ENCODE measurements at regions not wholly inside any gene's neighbourhood (a gene's known extent, or its start where the extent isn't known, plus 50 kb on each side); places are given as distances from the start of the nearest gene placed in this dataset.

GRCh38 chr17:73760439-73760758, 116.2 kb upstream of the SDK2 start:
- TF ChIP-seq BRCA1 (IDR thresholded peaks at IDR 0.05) (no peak), BRCA1 (CRISPR knock-in tag; IDR thresholded peaks at IDR 0.05) (no peak), JUN (IDR thresholded peaks at IDR 0.05; ENCODE audit: borderline replicate concordance, low read depth, low read length) (no peak), JUN (CRISPR knock-in tag; IDR thresholded peaks at IDR 0.05; ENCODE audit: borderline replicate concordance) (no peak), REST (IDR thresholded peaks at IDR 0.05; ENCODE audit: borderline replicate concordance) (no peak), REST (CRISPR knock-in tag; IDR thresholded peaks at IDR 0.05; ENCODE audit: low read depth) (no peak), SIN3A (IDR thresholded peaks at IDR 0.05; ENCODE audit: borderline replicate concordance in 2 of 2, control insufficient read depth in 1 of 2, low read depth in 2 of 2, low read length in 2 of 2) (no peak), ZNF175 (CRISPR knock-in tag; IDR thresholded peaks at IDR 0.05; ENCODE audit: low read depth) (no peak), PCBP2 (IDR thresholded peaks at IDR 0.05; ENCODE audit: low read depth, low read length, poor library complexity, severe bottlenecking) (no peak), HDGF (IDR thresholded peaks at IDR 0.05) (no peak)
